ENCODE measurements at regions not wholly inside any gene's neighbourhood (a gene's known extent, or its start where the extent isn't known, plus 50 kb on each side); places are given as distances from the start of the nearest gene placed in this dataset.

DNA sequence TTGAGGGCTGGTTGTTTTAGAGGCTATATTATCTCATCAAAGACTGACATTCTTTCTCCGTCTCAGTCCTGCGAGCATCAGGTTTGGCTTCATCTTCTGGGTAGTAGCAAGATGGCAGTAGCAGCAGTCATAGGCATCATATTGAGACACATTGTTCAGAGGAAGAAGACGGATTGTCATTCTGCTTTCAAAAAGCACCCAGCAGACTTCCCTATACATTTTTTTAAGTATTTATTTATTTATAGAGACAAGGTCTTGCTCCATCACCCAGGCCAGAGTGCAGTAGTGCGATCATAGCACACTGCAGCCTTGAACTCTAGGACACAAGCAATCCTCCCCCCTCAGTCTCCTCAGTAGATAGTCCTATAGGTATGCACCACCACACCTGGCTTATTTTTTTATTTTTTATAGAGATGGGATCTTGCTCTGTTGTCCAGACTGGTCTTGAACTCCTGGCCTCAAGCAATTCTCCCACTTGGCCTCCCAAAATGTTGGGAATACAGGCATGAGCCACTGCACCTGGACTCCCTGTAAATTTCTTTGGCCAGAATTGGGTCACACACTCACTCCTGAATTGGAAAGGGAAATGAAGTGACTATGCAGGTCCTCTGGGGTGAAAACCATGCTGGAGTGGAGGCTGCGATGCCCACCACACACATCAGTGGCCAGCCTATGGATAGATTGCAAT lies 125.4 kb downstream of the SLC38A6 start:
- DNase-seq = no peak

DNA sequence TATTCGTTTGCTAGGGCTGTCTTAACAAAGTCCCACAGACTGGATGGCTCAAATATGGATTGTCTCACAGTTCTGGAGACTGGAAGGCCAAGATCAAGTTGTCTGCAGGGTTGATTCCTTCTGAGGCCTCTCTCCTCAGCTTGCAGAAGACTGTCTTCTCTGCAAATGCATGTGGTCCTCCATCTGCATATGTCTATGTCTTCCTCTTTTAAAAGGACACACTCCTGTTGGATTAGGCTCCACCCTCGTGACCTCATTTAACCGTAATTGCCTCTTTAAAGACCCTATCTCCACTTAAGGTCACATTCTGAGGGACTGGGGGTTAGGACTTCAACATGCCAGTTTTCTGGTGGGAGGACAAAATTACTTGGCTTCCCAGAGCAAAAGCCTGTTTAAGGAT lies 123.3 kb downstream of the SLC38A6 start:
- no peak for DNase-seq

DNA sequence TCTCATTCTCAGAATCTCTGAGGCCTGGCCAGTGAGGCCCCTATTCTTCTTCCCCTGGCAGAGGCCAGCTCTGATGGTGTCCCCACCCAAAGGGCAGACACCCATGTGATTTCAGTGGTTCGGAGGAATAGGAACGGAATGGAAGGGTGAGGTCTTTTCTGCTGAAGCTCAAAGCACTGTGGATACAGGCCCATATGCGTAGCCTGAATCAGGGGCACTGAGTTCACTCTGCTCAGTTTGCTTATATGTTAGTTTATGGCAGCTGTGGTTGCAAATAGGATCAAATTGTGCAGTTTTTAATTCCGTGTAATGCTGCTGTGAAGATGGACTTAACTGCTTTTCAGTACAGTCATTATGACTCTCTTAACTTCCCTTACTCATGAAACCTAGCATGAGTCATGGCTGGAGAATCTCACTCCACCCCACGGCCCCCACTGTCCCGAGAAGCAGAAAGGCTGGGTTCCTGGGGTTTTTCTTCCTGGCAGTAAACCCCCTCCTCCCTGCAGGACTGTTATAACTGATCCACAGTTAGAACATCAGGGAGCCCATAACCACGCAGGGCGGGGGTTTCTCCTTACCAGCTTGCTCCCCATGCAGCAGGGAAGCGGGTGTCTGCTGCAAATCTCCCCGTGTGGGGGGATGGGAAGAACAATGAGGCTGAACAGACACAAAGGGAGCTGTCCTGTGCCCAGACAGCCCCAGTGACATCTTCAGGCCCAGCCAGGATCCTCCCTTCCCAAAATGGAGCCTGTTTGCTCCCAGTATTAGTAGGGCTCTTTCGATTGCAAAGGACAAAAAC lies 122.7 kb downstream of the SLC38A6 start:
- no peak for DNase-seq

DNA sequence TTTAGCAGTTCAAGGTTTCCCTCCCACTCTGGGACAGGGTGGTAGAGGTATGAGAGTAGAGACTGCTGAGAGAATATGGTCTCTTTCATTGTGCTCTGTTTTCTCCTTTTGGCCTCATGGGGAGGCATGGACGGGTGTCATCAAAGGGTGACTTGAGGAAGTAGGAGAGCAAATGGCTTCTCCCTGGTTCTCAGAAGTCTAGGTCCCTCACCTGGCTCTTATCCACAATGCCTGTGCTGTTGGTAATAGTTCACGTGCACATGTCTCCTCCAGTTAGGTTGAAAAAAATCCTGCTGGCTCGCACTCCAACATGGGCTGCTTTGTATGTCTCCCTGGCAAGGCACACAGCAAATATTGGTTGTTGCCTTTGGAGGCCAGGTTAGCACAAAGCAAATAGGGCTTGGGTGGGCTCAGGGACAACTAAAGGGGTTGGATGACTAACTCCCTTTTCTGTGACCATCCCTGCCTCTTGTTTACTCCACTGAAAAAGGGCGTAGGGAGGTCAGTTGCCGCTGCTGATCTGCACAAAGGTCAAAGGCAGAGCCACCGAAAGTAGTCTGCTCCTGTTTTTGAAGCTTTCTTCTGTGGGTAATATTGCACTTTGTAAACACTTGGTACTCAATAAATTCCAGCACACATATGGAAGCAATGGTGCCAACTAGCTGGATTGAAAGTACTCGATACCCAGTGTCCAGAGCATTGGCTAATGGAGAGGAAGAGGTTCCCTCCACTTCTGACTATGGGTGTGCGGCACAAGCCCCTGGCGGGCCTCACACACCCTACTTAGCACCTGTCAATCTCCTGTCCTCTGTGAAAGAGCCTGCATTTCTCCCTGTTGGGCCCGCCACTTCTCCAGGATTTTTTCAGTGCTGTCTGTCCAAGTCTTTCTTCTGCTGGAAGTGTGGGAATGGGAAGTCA lies 121.8 kb downstream of the SLC38A6 start:
- DNase-seq = peak; percentile 20

All from NCI-H2227 treated with DMSO at 0.1 percent for 48 hours (cell line).